GM12891 (cell line): ENCODE measurements at regions not wholly inside any gene's neighbourhood (a gene's known extent, or its start where the extent isn't known, plus 50 kb on each side); places are given as distances from the start of the nearest gene placed in this dataset.

Experiments
- DNase-seq: peaks from one replicate; pipeline ENCODE4 v3.0.0; 2011; ENCODE audit warnings: low spot score; ENCODE audit not compliant: insufficient read length
- FAIRE-seq: peaks from 2 replicates; lab custom pipeline; 2011; peaks lifted over from hg19 to GRCh38; lab: Jason Lieb, UNC
- PAX5 ChIP-seq: IDR thresholded peaks from 2 replicates; pipeline ENCODE4 v1.6.1; 2011; ENCODE audit warnings: low read length, moderate library complexity, mild to moderate bottlenecking; ENCODE audit not compliant: insufficient read depth, severe bottlenecking
- POLR2A ChIP-seq: IDR thresholded peaks from 2 replicates; pipeline ENCODE4 v1.6.1; 2011; ENCODE audit warnings: low read depth, low read length, control low read depth
- POLR2AphosphoS5 ChIP-seq: IDR thresholded peaks from 2 replicates; pipeline ENCODE4 v1.6.1; 2011; ENCODE audit warnings: low read depth, low read length, control low read depth
- POU2F2 ChIP-seq: IDR thresholded peaks from 2 replicates; pipeline ENCODE4 v1.6.1; 2011; ENCODE audit warnings: low read depth, mild to moderate bottlenecking, control low read depth, low read length, moderate library complexity
- SPI1 ChIP-seq: IDR thresholded peaks from 2 replicates; pipeline ENCODE4 v1.6.1; 2011; ENCODE audit warnings: low read depth, low read length, control low read depth
- TAF1 ChIP-seq: IDR thresholded peaks from 2 replicates; pipeline ENCODE4 v1.6.1; 2011; ENCODE audit warnings: low read depth, low read length, control low read depth

DNA sequence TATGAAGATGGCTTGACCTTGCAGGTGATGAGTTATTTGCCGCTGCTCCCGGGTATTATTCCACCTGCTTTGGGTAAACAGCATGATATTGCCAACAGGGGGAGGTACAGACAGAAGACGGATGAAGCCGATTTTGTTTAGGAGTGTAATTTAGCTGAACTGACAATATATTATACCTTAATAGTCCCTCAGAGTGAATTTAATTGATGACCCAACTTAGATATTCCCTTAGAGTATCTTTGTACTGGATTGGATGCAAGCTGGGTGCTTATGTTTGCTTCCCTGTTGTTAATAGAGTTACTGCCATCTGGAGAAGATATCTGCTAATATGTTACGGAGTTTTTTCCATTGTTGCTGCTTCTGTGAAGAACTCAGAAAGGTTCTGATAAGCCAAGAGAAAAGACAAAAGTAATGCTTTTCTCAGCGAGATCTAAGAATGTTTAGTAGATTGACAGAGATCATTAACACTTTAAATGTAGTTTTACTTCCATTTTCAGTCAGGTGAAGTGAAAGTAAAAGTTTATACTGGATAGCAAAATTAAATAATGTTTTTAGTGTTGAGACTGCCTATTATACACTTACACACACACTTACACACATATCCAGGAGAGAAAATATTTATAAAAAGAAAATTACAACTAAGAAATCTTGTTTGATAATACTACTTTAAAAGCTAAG is 2220.8 kb upstream of the PCDH20 start:
- FAIRE-seq: peak; percentile 79
- TF ChIP-seq POLR2A (no peak), POLR2AphosphoS5 (no peak), SPI1 (no peak), TAF1 (no peak), POU2F2 (no peak), PAX5 (no peak)
- no peak for DNase-seq

DNA sequence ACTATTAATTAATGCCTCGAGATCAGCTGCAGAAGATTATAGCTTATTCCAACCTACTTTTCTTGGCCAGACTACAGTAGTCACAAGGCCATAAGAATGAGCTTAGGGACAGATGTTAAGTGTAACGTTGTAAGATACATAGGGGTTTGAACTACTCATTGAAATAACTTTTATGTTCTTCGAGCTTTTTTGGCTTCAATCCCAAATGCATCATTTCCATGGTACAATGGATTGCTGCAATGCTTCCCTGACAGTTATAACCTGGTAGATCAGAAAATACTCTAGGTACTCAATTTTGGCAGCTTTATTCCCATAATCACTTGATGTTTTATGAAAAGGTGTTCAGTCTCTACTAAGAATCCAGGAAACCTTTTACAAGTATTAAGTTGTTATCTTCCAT is 2216.7 kb upstream of the PCDH20 start:
- no peak for FAIRE-seq
- no peak for DNase-seq
- TF ChIP-seq SPI1 (no peak), POU2F2 (no peak), PAX5 (no peak), POLR2A (no peak), POLR2AphosphoS5 (no peak), TAF1 (no peak)

DNA sequence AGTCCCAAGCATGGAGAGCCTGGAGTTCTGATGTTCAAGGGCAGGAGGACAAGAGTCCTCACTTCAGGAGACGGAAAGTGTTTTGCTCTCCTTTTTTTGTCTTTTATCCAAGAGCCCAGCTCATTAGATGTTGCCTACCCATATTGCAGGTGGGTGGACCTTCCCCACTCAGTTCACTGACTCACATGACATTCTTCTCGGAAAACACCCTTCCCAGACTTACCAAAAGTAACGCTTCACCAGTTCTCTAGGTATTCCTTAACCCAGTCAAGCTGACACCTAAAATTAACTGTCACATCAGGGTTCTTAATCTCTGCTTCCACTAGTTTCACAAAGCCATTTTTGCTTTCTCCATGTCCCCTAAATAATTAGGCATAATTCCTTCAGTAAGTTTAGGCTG is 2215.4 kb upstream of the PCDH20 start:
- FAIRE-seq (no peak), DNase-seq (no peak)
- TF ChIP-seq TAF1: no peak
- no peak for TF ChIP-seq POLR2AphosphoS5
- no peak for TF ChIP-seq PAX5
- no peak for TF ChIP-seq POU2F2
- TF ChIP-seq POLR2A: no peak
- TF ChIP-seq SPI1: no peak

DNA sequence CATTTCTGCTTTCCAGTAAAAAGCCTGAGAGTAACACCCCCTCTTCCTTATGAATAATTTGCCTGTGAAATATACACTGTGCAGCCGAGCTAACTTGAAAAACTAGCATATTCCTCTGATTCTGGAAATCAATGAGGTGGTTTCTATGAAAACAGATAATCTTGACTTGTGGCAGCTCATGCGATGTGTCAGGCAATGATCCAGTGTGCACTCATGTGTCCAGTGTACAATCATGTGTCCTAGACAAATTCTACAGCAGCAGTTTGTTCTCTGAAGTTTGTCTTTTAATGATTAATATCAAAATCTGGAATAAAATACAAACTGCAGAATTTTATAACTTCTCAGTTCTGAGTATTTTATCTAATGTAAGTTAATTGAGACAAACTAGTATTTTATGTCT is 2213.9 kb upstream of the PCDH20 start:
- no peak for FAIRE-seq
- TF ChIP-seq POU2F2: no peak
- no peak for TF ChIP-seq TAF1
- no peak for DNase-seq

DNA sequence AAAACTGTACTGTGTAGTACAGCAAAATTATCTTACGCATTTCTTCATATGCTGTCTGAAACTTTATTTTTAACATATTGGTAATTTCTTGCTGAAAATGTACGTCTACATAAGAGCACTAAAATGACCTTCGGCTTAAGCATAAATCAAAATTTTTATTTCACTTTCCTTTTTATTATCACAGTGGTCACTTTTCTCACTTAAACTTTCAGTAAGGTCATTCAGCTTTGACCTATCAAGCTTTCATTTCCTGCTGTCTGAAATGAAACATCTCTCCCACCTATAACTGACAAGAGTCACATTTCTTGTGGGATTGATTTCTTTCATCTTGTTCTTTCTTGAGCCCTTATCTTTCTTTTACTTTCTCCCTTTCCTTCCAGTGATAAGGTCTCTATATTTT is 2212.7 kb upstream of the PCDH20 start:
- FAIRE-seq (no peak), DNase-seq (no peak)
- TF ChIP-seq TAF1 (no peak), POU2F2 (no peak)

DNA sequence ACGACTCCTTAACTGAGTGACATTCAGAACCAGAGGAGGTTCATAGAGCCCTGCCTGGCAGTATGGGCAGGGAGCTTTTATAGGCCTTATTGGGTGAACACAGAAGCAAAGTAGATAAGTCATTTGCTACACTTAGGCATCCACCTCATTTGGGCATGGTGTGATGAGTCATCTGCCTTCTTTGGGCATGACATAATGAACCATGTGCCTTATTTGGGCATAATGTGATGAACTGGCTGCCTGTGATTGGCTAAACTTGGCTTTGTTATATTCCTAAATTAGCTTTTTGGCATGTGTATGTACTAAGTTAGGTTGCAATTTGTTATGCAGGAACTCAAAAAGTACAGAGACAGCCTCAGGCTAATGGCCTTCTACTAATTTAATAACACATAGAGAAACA is 2210.2 kb upstream of the PCDH20 start:
- no peak for TF ChIP-seq POLR2AphosphoS5
- TF ChIP-seq POU2F2: no peak
- TF ChIP-seq PAX5: no peak
- no peak for TF ChIP-seq SPI1
- TF ChIP-seq TAF1: no peak
- TF ChIP-seq POLR2A: no peak
- DNase-seq: no peak
- FAIRE-seq: no peak

DNA sequence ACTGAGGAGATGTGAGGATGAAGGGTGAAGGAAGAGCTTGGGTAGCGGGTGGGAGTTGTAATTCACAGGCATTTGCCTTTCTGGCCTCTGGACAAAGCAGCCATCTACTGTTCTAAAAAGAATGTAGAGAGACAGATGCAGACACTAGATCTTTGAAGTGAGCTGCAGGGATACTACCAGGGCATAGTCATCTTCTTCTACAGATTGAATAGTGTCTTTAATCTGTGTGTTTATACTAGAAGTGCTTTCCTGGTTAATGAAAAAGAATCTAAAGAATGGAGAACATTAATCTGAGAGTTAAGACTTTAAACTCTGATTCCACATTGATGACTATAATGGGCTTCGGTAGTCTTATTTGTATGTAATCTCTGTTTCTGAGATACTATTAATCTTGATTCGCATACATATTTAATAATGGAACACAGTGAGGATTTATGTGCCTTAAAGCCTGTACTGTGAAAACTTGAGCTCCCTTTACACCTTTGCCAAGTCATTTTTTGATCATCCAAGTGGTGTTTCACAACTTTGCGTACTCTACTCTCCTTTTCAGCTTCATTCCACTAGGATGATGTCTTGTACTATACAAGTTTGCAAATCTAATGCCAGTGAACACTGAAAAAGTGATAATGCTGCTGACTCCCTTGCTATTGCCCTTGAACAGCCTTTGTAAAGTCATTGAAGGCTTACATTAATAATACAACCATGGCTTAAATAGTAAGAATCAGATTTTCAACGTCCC is 2199.4 kb upstream of the PCDH20 start:
- TF ChIP-seq POLR2A (no peak), TAF1 (no peak), POLR2AphosphoS5 (no peak), SPI1 (no peak), POU2F2 (no peak), PAX5 (no peak)
- FAIRE-seq (no peak), DNase-seq (no peak)

DNA sequence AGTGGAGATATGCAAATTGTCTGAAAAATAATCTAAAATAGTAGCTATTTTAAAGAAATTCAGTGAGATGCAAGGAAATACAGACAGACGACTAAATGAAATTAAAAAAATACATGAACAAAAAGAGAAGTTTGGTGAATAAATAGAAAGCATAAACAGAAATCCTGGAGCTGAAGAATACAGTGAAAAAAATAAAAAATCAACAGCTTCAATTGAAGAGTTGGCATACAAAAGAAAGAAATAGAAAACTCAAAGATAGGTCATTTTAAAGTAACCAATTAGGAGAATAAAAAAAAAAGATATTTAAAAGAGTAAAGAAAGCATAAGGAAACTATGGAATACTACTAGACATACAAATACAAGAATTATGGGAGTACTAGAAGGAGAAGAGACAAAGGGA is 2191.5 kb upstream of the PCDH20 start:
- no peak for TF ChIP-seq TAF1
- TF ChIP-seq SPI1: no peak
- no peak for TF ChIP-seq POLR2AphosphoS5
- TF ChIP-seq PAX5: no peak
- TF ChIP-seq POLR2A: no peak
- TF ChIP-seq POU2F2: no peak
- FAIRE-seq: no peak
- no peak for DNase-seq

DNA sequence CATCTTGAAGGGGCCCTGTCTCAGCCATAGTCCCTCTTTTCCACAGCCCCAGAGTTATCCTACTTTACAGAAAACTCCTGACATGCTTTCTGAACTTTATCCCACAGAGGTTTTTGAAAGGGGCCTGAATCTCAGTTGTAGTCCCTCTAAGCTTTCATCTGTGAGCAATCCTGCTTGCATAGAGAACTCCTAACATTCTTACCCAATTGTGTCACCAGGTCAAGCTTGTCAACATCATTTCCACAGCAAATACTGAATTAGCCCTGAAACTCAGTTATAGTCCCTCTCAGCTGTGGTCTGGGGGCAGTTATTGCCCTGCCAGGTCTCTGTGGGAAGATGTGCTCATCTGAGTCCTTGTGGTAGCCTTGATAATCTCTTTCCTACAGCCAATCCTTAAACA is 2190.3 kb upstream of the PCDH20 start:
- FAIRE-seq (no peak), DNase-seq (no peak)

More for the DNA sequence above, 2190.3 kb upstream of the PCDH20 start:
- no peak for TF ChIP-seq POU2F2
- TF ChIP-seq PAX5: no peak
- TF ChIP-seq POLR2A: no peak
- TF ChIP-seq TAF1: no peak
- no peak for TF ChIP-seq SPI1
- TF ChIP-seq POLR2AphosphoS5: no peak
